Ovary (tissue), 3 donors: ENCODE measurements at regions not wholly inside any gene's neighbourhood (a gene's known extent, or its start where the extent isn't known, plus 50 kb on each side); places are given as distances from the start of the nearest gene placed in this dataset.

Experiments
- CTCF ChIP-seq, 3 donors: fragments of 450-650 bp in 2 of 3; fragments of 200-600 bp in 1 of 3; IDR thresholded peaks; one replicate each; pipeline versions ENCODE4 v1.5.1 to v1.8.0; 2016 to 2022; ENCODE audit warnings: antibody characterized with exemption in 3 of 3, mild to moderate bottlenecking in 1 of 3
- EP300 ChIP-seq: sonication (generic); formaldehyde crosslinking; IDR thresholded peaks from one replicate; pipeline ENCODE4 v1.6.1; 2017; ENCODE audit warnings: antibody characterized with exemption
- POLR2A ChIP-seq: fragments of 450-650 bp; IDR thresholded peaks from one replicate; pipeline ENCODE4 v1.6.1; 2017; ENCODE audit warnings: antibody characterized with exemption, mild to moderate bottlenecking, moderate library complexity
- donor health status: DM: no; HTN: no; CAD: no.

- TF ChIP-seq CTCF (IDR thresholded peaks at IDR 0.05) (no peak), POLR2A (no peak), EP300 (no peak)
Measured at GRCh38 chr1:212531267-212531666, 77.3 kb upstream of the ATF3 start.
